ENCODE measurements at regions not wholly inside any gene's neighbourhood (a gene's known extent, or its start where the extent isn't known, plus 50 kb on each side); places are given as distances from the start of the nearest gene placed in this dataset.

DNA sequence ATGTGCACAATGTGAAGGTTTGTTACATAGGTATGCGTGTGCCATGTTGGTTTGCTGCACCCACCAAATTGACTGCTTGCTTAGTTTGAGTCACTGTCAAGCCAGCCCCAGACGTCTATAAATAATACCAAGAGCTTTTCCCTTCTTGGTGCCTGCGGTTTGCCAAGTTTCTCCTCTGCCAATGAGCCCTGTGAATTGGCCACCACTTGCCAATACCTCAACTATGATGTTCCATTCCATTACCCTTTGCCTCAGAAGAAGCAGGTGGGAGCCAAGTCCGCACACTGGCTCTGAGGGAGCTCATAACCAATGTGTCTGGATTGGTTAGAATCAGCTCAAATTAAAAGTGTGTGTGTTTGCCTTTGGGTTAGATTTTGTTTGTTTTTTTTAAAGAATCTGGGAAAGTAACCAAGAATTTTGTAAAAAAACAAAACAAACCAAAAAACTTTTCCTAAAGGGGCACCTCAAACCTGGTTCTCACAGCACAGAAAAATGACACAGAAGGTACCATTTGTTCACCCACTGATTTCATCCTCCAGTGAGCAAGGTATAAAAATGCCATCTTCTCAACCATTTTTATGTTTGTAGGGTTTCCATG, 209.3 kb upstream of the PRNP start:
- no peak for TF ChIP-seq SP1 (IDR thresholded peaks at IDR 0.05)
- no peak for TF ChIP-seq ELF4 (IDR thresholded peaks at IDR 0.05)
- TF ChIP-seq SUZ12 (IDR thresholded peaks at IDR 0.05), result no peak
- TF ChIP-seq FOXM1 (IDR thresholded peaks at IDR 0.05; ENCODE audit: borderline replicate concordance), result no peak
- TF ChIP-seq, protein P1, sequence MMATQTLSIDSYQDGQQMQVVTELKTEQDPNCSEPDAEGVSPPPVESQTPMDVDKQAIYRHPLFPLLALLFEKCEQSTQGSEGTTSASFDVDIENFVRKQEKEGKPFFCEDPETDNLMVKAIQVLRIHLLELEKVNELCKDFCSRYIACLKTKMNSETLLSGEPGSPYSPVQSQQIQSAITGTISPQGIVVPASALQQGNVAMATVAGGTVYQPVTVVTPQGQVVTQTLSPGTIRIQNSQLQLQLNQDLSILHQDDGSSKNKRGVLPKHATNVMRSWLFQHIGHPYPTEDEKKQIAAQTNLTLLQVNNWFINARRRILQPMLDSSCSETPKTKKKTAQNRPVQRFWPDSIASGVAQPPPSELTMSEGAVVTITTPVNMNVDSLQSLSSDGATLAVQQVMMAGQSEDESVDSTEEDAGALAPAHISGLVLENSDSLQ (IDR thresholded peaks at IDR 0.05), result no peak
- no peak for TF ChIP-seq TARDBP (IDR thresholded peaks at IDR 0.05)
- no peak for TF ChIP-seq FOXA1 (IDR thresholded peaks at IDR 0.05)
- no peak for TF ChIP-seq BHLHE40 (IDR thresholded peaks at IDR 0.05; ENCODE audit: borderline replicate concordance)
- no peak for TF ChIP-seq ZNF384 (IDR thresholded peaks at IDR 0.05)
- no peak for TF ChIP-seq FOXK2 (IDR thresholded peaks at IDR 0.05)
- TF ChIP-seq HDGF (IDR thresholded peaks at IDR 0.05; ENCODE audit: borderline replicate concordance), result no peak
- TF ChIP-seq LEF1 (IDR thresholded peaks at IDR 0.05; ENCODE audit: borderline replicate concordance), result no peak
